ENCODE measurements at regions not wholly inside any gene's neighbourhood (a gene's known extent, or its start where the extent isn't known, plus 50 kb on each side); places are given as distances from the start of the nearest gene placed in this dataset.
"Not testable (repeated sequence)": the region's sequence is repeated elsewhere in the genome, so short reads cannot be mapped to it uniquely, and the experiment has no call there.

DNA sequence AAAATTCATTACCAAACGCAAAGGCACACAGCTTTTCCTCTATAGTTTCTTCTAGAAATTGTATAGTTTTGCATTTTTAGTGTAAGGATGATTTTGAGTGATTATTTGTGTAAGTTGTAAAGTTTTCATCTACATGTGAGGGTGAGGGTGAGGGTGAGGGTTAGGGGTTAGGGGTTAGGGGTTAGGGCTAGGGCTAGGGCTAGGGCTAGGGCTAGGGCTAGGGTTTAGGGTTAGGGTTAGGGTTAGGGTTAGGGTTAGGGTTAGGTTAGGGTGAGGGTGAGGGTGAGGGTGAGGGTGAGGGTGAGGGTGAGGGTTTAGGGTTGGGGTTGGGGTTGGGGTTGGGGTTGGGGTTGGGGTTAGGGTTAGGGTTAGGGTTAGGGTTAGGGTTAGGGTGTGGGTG, 167.6 kb downstream of the METRNL start:
- not testable (repeated sequence) for H3K27ac ChIP-seq (ENCODE audit: low read length); H3K27me3 ChIP-seq (ENCODE audit: control insufficient read depth in 1 of 2, insufficient read depth in 2 of 2, low read length in 2 of 2); H3K36me3 ChIP-seq (ENCODE audit: control insufficient read depth in 2 of 2, insufficient read depth in 2 of 2, low read length in 2 of 2); H3K9ac ChIP-seq (ENCODE audit: low read length in 2 of 2); H3K9me3 ChIP-seq (ENCODE audit: control insufficient read depth in 2 of 2, low read length in 2 of 2); H3K4me1 ChIP-seq (ENCODE audit: control insufficient read depth, insufficient read depth, low read length); H3K4me3 ChIP-seq (ENCODE audit: low read length in 2 of 2)
